Medulla oblongata (tissue), 1 donor: ENCODE measurements at regions not wholly inside any gene's neighbourhood (a gene's known extent, or its start where the extent isn't known, plus 50 kb on each side); places are given as distances from the start of the nearest gene placed in this dataset.
A peak's percentile ranks its signal among the peaks of the same experiment; 100 is the strongest.
"Not testable (repeated sequence)": the region's sequence is repeated elsewhere in the genome, so short reads cannot be mapped to it uniquely, and the experiment has no call there.

ENCODE experiments used
- DNase-seq: peaks from one replicate; pipeline ENCODE4 v3.0.0-alpha.2; 2015; ENCODE audit errors: extremely low spot score

DNA sequence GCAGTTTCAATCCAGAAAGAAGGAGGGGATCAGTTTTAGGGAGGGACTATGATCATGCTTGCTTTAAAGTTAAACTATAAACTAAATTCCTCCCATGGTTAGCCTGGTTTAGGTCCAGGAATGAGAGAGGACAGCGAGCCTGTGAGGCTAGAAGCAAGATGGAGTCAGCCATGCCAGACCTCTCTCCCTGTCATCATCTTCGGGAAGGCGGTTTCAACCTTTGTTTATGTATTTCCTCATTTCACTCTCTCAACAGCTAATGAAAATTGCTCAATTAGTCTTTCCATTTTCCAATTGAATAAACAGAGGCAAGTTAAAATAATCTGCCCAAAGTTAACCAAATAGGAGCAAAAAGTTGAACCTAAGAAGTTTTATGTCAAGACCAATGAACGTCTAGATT is 201.5 kb downstream of the KCNJ2 start:
- DNase-seq: no peak

GRCh38 chr17:70373369-70373768 is 204.0 kb downstream of the KCNJ2 start:
- no peak for DNase-seq

DNA sequence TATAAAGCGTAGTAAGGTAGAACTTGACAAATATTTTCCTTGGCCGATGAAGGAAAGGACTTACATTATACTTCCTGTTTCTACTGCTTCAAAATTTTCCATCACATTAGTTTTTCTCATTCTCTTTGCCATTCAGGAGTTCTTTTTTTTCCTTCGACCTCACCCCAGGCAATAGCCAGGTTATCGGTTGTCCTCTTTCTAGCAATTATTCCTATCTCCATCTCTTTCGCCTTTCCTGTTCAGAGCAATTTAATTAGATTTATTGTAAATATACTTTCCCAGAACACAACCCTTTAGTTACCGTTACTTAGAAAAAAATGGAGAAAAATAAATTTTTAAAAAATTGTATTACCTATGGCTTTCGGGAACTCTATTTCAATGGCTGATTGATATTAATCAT is 205.2 kb downstream of the KCNJ2 start:
- DNase-seq: no peak

- no peak for DNase-seq
Observed at GRCh38 chr17:70375406-70375805, 206.1 kb downstream of the KCNJ2 start.

- DNase-seq: no peak
Observed at GRCh38 chr17:70375813-70376770, 206.8 kb downstream of the KCNJ2 start.

GRCh38 chr17:70377654-70378053 is 208.3 kb downstream of the KCNJ2 start:
- no peak for DNase-seq

DNA sequence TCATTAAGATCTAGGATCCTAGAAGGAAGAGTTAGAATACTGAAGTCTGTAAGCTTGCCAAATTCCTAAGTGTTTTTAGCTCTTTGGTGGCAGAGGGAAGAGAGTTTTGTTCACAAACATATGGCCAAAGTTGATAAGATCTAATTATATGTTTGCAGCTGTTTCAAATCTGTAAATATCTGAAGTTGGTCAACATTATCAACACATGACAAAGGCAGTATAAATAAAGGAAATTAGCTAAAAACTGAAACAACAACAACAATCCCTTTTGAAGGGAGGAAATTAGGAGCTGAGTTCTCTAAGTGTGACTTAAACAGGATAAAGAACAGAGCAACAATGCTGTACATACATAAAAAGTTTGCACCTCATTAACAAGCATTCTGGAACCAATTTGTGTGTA is 208.7 kb downstream of the KCNJ2 start:
- DNase-seq: no peak

GRCh38 chr17:70379945-70380344 is 210.6 kb downstream of the KCNJ2 start:
- DNase-seq: no peak

- not testable (repeated sequence) for DNase-seq
Observed at GRCh38 chr17:70381916-70382315, 212.6 kb downstream of the KCNJ2 start.

DNA sequence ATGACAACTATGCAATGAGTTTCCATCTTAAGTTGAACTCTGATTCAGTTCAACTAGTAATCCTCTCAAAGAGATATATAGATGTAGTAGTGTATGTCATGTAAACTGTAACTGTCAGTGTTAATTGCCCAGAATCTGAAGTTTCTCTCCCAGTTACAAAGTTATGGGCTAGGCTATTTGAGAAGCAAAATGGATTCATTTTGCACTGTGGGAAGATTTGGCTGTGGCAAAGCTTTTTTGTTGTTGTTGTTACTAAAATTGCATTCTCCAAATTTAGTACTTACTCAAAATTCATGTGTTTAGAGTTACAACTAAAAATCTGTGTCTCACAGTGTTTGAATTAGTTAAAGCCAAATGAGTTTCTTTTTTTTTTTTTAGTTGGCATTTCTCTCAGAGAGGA is 219.0 kb downstream of the KCNJ2 start:
- no peak for DNase-seq

DNA sequence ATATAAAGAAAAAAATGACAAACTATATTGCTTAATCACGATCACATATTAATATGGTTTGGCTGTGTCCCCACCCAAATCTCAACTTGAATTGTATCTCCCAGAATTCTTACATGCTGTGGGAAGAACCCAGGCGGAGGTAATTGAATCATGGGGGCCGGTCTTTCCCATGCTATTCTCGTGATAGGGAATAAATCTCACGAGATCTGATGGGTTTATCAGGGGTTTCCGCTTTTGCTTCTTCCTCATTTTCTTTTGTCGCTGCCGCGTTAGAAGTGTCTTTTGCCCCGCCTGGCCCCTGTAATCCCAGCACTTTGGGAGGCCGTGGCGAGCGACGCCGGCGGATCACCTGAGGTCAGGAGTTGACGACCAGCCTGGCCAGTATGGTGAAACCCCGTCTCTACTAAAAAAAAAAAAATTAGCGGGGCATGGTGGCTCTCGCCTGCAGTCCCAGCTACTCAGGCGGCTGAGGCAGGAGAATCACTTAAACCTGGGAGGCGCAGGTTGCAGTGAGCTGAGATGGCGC is 220.0 kb downstream of the KCNJ2 start:
- DNase-seq: not testable (repeated sequence)

DNA sequence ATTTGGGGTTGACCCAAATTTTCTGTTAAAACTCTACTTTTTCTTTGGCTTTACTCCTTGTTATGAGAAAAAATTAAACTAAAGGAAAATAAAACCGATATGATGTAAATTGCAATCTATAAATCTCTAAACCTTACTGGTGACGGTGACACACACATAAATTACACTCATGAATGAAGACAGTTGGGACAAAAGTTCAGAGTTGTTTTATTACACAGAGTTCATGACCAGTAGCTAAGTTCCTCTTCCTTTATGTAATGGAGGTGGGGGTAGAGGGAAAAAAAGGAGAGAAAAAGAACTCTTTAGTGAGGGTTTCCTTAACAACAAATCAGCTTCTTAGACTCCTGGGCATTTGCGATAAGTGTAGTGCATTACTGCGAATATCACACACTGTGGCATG is 220.7 kb downstream of the KCNJ2 start:
- DNase-seq: no peak

GRCh38 chr17:70394473-70395232 is 225.3 kb downstream of the KCNJ2 start:
- DNase-seq: no peak

- peak; percentile 25 for DNase-seq
Observed at GRCh38 chr17:70405492-70406220, 236.3 kb downstream of the KCNJ2 start.

GRCh38 chr17:70407506-70407905 is 238.2 kb downstream of the KCNJ2 start:
- DNase-seq: no peak

DNA sequence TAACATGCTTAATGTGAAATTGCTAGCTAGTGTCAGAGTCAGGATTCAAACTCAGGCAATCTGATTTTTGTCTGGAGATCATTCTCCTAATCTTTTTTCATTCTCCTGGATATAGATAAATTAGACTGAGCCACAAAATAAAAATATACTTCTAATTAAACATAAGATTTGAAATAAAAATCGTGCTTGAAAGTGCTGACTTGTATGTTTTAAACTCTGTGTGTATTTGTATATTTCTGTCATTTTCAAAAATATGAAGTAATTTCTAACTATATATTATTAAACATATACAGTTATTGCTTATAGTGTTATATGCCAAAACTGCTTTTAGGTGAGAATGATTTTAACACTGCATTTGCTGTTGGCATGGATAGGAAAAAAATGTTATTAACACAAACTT is 239.4 kb downstream of the KCNJ2 start:
- DNase-seq: no peak

- DNase-seq: no peak
Observed at GRCh38 chr17:70414300-70414699, 245.0 kb downstream of the KCNJ2 start.

DNA sequence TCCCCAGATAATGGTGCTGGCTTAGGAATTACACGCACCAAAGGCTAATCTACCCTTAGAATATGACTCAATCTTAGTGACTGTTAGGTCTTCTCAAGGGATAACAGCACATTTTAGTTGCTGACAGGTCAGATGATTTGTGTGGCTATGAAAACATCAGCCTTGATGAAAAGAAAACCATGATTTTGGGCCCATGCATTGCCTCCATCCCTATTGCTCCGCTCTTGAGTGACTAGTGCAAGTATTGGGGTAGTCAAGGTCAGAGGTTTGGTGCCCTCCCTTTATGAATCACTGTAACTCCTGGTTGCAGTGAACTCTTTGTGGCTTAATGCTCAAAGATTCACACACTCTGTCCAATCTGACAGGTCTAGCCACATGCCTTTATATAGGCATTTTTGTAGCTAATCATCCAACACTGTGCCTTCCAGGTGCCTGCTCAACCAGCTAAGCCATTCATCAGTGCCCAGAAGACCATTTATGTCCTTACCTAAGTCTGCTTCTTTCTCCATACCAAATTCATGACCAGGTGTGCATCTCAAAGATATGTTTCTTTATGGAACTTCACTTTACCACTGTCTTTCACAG is 251.6 kb downstream of the KCNJ2 start:
- no peak for DNase-seq

DNA sequence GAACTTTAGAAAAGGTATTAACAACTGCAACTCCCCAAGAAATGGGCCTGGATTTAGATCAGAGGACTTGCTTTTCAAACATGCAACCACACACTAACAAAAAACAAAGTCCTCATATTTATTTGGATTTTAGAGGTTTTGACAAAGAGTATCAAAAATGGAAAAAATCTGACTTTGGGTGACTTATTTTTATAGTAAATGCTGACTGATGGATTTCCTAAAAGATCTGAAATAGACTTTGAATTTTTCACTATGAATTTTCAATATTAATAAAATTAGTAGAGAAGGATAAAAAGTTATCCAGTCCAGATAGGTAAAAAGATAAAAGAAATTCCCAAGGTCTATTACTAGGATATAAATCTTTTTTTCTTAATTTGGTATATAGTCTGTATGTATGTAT is 253.5 kb downstream of the KCNJ2 start:
- DNase-seq: no peak

DNA sequence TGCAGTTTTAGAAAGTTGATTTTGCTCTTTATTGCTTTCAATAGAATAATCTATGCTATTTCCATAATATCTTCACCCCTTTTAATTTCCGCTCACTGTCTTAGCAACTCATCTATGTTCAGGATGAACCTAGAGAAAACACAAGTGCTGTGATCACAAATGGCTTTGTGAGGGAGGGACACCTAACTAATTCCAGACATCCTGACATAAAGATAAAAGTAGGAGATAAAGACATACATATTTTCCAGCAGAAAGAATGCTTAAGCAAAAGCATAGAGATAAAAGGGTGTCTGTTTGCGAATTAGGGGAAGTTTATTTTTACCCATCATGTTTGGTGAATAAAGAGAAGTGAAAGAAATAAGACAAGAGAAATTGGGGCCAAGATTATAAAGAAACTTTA is 254.2 kb downstream of the KCNJ2 start:
- no peak for DNase-seq

DNA sequence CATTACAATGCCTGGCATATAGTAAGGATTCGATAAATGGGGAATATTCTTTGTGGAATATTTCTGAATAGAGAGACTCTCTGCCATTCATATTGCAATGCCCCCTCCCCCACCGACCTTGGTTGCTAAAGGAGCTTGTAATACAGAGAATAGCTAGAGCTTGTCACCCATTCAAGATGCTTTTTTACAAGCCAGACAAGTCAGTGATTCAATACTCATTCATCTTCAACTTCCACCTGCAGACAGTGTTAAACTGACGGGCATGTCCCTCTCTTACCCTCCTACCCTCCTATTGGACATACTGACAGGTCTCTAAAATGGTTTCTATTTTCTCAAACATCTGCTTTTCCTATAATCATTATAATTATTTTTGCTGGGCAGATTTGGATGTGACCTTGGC is 257.4 kb downstream of the KCNJ2 start:
- no peak for DNase-seq
